ENCODE measurements at regions not wholly inside any gene's neighbourhood (a gene's known extent, or its start where the extent isn't known, plus 50 kb on each side); places are given as distances from the start of the nearest gene placed in this dataset.

GRCh38 chr14:71863049-71863448, 69.2 kb upstream of the RGS6 start:
- Mint-ChIP-seq H3K36me3 (ENCODE audit: low read depth) (no peaks in the 10 kb centered on the region), H3K4me3 (no peak overlapping the region), H3K4me1 (no peaks in the 10 kb centered on the region), H3K27ac (no peak overlapping the region), H3K9me3 (peaks cover 34% of the 10 kb centered on the region), H3K27me3 (ENCODE audit: low read depth, poor library complexity) (peaks cover 3% of the 10 kb centered on the region)
- DNase-seq: no peak
- TF ChIP-seq CTCF (IDR thresholded peaks at IDR 0.05): no peak

GRCh38 chr14:71863766-71864165, 68.5 kb upstream of the RGS6 start:
- no peak overlapping the region for H3K27ac Mint-ChIP-seq
- no peaks in the 10 kb centered on the region for H3K36me3 Mint-ChIP-seq (ENCODE audit: low read depth)
- no peak for DNase-seq
- no peaks in the 10 kb centered on the region for H3K4me1 Mint-ChIP-seq
- H3K9me3 Mint-ChIP-seq: peaks cover 28% of the 10 kb centered on the region
- TF ChIP-seq CTCF (IDR thresholded peaks at IDR 0.05): no peak
- peaks cover 3% of the 10 kb centered on the region for H3K27me3 Mint-ChIP-seq (ENCODE audit: low read depth, poor library complexity)
- H3K4me3 Mint-ChIP-seq: no peak overlapping the region
